Esophagus squamous epithelium (tissue), 4 donors: ENCODE measurements at regions not wholly inside any gene's neighbourhood (a gene's known extent, or its start where the extent isn't known, plus 50 kb on each side); places are given as distances from the start of the nearest gene placed in this dataset.

Experiments
- CTCF ChIP-seq, 6 experiments: fragments of 450-650 bp in 4 of 6; fragments of 200-600 bp in 2 of 6; sonication (generic) in 2 of 6; IDR thresholded peaks; one replicate each; pipeline ENCODE4 v1.5.1; 2016 to 2019; ENCODE audit warnings: antibody characterized with exemption in 6 of 6, mild to moderate bottlenecking in 4 of 6, moderate library complexity in 4 of 6
- POLR2A ChIP-seq, 4 donors: fragments of 450-650 bp; IDR thresholded peaks; one replicate each; pipeline ENCODE4 v1.6.1; 2017; ENCODE audit warnings: antibody characterized with exemption in 4 of 4, mild to moderate bottlenecking in 4 of 4, moderate library complexity in 3 of 4

GRCh38 chr5:2562036-2562435 is 189.4 kb downstream of the IRX2 start:
- no peak for TF ChIP-seq CTCF (IDR thresholded peaks at IDR 0.05)
- no peak for TF ChIP-seq POLR2A (IDR thresholded peaks at IDR 0.05)
